ENCODE measurements at regions not wholly inside any gene's neighbourhood (a gene's known extent, or its start where the extent isn't known, plus 50 kb on each side); places are given as distances from the start of the nearest gene placed in this dataset.

DNA sequence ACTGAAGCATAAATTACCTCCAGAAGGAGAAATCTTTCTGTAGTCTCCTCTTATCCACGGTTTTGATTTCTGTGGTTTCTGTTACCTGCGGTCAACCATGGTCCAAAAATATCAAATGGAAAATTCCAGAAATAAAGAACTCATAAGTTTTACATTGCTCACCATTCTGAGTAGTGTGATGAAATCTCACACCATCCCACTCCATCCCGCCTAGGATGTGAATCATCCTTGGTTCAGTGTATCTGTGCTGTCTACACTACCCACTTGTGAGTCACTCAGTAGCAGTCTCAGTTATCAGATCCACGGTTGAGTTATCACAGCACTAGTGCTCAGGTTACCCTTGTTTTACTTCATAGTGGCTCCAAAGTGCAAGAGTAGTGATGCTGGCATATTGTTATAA, 371.2 kb downstream of the NFIB start:
- no peak for TF ChIP-seq EZH2 (IDR thresholded peaks at IDR 0.05; ENCODE audit: borderline replicate concordance, low read depth, low read length, severe bottlenecking)
- TF ChIP-seq, protein P1, sequence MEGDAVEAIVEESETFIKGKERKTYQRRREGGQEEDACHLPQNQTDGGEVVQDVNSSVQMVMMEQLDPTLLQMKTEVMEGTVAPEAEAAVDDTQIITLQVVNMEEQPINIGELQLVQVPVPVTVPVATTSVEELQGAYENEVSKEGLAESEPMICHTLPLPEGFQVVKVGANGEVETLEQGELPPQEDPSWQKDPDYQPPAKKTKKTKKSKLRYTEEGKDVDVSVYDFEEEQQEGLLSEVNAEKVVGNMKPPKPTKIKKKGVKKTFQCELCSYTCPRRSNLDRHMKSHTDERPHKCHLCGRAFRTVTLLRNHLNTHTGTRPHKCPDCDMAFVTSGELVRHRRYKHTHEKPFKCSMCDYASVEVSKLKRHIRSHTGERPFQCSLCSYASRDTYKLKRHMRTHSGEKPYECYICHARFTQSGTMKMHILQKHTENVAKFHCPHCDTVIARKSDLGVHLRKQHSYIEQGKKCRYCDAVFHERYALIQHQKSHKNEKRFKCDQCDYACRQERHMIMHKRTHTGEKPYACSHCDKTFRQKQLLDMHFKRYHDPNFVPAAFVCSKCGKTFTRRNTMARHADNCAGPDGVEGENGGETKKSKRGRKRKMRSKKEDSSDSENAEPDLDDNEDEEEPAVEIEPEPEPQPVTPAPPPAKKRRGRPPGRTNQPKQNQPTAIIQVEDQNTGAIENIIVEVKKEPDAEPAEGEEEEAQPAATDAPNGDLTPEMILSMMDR (IDR thresholded peaks at IDR 0.05; ENCODE audit: extremely low read depth in 1 of 2, insufficient read depth in 1 of 2, low read depth in 1 of 2, low read length in 2 of 2): no peak
- no peak for TF ChIP-seq POLR2A (IDR thresholded peaks at IDR 0.05; ENCODE audit: low read depth, low read length)
- TF ChIP-seq POLR2AphosphoS5 (IDR thresholded peaks at IDR 0.05; ENCODE audit: insufficient read depth, low read depth, low read length): peak; percentile 69
- TF ChIP-seq JUN (IDR thresholded peaks at IDR 0.05; ENCODE audit: borderline replicate concordance, insufficient read depth, insufficient read length, low read depth): peak; percentile 56
- no peak for TF ChIP-seq MAX (IDR thresholded peaks at IDR 0.05; ENCODE audit: insufficient read depth, insufficient read length)

Data from endothelial cell of umbilical vein (primary cell).